A673 (cell line): ENCODE measurements at regions not wholly inside any gene's neighbourhood (a gene's known extent, or its start where the extent isn't known, plus 50 kb on each side); places are given as distances from the start of the nearest gene placed in this dataset.

Experiments
- CTCF ChIP-seq: fragments of 300-800, 200-600 bp; sonication (generic); conservative IDR thresholded peaks from 2 replicates; pipeline ENCODE4 v1.5.1; 2017; ENCODE audit warnings: low read depth, mild to moderate bottlenecking, antibody characterized with exemption, low read length, moderate library complexity, mixed read lengths
- EZH2 ChIP-seq: fragments of 200-600 bp; sonication (generic); IDR thresholded peaks from 2 replicates; pipeline ENCODE4 v1.6.1; 2017; ENCODE audit warnings: borderline replicate concordance, low read depth, mild to moderate bottlenecking, mixed read lengths, antibody characterized with exemption, low read length; ENCODE audit not compliant: poor library complexity, severe bottlenecking

GRCh38 chr1:244326757-244327156 lies 125.0 kb downstream of the ADSS2 start:
- TF ChIP-seq EZH2, result no peak
- TF ChIP-seq CTCF, result no peak
